ENCODE measurements at regions not wholly inside any gene's neighbourhood (a gene's known extent, or its start where the extent isn't known, plus 50 kb on each side); places are given as distances from the start of the nearest gene placed in this dataset.

DNA sequence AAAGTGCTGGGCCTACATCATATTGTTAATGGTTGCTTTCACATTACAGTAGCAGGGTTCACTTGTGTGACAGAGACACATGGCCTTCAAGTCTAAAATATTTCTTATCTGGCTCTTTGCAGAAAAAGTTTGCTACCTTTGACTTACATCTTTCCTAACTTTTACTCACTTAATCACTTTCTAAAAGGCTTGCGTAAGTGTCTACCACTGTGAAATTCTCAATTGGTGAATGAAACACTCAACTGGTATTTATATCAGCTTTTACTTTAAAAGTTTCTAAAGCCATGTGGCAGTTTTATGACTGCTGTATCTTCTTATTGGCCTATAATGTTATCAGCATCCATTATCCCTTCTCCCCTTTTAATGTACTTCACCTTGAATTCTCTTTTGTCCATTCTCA lies 554.5 kb downstream of the ZIC1 start:
- TF ChIP-seq CTCF (IDR thresholded peaks at IDR 0.05) (no peak), SIN3A (IDR thresholded peaks at IDR 0.05; ENCODE audit: borderline replicate concordance, insufficient read depth, low read depth, low read length) (no peak), POLR2AphosphoS5 (IDR thresholded peaks at IDR 0.05; ENCODE audit: low read depth, low read length) (no peak)
- TF ChIP-seq, protein P1, sequence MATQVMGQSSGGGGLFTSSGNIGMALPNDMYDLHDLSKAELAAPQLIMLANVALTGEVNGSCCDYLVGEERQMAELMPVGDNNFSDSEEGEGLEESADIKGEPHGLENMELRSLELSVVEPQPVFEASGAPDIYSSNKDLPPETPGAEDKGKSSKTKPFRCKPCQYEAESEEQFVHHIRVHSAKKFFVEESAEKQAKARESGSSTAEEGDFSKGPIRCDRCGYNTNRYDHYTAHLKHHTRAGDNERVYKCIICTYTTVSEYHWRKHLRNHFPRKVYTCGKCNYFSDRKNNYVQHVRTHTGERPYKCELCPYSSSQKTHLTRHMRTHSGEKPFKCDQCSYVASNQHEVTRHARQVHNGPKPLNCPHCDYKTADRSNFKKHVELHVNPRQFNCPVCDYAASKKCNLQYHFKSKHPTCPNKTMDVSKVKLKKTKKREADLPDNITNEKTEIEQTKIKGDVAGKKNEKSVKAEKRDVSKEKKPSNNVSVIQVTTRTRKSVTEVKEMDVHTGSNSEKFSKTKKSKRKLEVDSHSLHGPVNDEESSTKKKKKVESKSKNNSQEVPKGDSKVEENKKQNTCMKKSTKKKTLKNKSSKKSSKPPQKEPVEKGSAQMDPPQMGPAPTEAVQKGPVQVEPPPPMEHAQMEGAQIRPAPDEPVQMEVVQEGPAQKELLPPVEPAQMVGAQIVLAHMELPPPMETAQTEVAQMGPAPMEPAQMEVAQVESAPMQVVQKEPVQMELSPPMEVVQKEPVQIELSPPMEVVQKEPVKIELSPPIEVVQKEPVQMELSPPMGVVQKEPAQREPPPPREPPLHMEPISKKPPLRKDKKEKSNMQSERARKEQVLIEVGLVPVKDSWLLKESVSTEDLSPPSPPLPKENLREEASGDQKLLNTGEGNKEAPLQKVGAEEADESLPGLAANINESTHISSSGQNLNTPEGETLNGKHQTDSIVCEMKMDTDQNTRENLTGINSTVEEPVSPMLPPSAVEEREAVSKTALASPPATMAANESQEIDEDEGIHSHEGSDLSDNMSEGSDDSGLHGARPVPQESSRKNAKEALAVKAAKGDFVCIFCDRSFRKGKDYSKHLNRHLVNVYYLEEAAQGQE (IDR thresholded peaks at IDR 0.05; ENCODE audit: insufficient read depth in 1 of 2, low read depth in 2 of 2, low read length in 1 of 2) = no peak

Measured in Panc1 (cell line).